SK-N-MC (cell line): ENCODE measurements at regions not wholly inside any gene's neighbourhood (a gene's known extent, or its start where the extent isn't known, plus 50 kb on each side); places are given as distances from the start of the nearest gene placed in this dataset.
"Not testable (repeated sequence)": the region's sequence is repeated elsewhere in the genome, so short reads cannot be mapped to it uniquely, and the experiment has no call there.

Source experiments
- EZH2 ChIP-seq: fragments of 200-600 bp; sonication (generic); IDR thresholded peaks from one replicate; pipeline ENCODE4 v1.6.1; 2017; ENCODE audit warnings: antibody characterized with exemption
- POLR2AphosphoS5 ChIP-seq: IDR thresholded peaks from 2 replicates; pipeline ENCODE4 v1.6.1; 2012; ENCODE audit warnings: mild to moderate bottlenecking, low read depth, low read length, borderline replicate concordance

DNA sequence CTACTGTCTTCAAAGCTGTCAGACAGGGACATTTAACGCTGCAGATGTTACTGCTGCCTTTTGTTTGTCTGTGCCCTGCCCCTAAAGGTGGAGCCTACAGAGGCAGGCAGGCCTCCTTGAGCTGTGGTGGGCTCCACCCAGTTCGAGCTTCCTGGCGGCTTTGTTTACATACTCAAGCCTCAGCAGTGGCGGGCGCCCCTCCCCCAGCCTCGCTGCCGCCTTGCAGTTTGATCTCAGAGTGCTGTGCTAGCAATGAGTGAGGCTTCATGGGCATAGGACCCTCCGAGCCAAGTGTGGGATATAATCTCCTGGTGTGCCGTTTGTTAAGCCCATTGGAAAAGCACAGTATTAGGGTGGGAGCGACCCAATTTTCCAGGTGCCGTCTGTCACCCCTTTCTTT is 609.8 kb upstream of the MDGA2 start:
- not testable (repeated sequence) for TF ChIP-seq EZH2, POLR2AphosphoS5
